Panc1 (cell line): ENCODE measurements at regions not wholly inside any gene's neighbourhood (a gene's known extent, or its start where the extent isn't known, plus 50 kb on each side); places are given as distances from the start of the nearest gene placed in this dataset.

Source experiments
- ATAC-seq: fragments of 200-7000 bp; cut with Tn5 transposase; 2 replicates; pipeline ENCODE4 v1.9.1; 2020; ENCODE audit warnings: mild to moderate bottlenecking, moderate library complexity
- BruUV-seq: library from RNA; stranded (reverse); fragments of 400-500 nt; replicated peaks from 2 replicates; lab custom pipeline; 2021; lab: Mats Ljungman, UMichigan
- CTCF ChIA-PET: fragments of 300-600 bp; sonication (Branson Sonifier 250); formaldehyde crosslinking; loops from one replicate; lab custom pipeline; 2022; ENCODE audit warnings: antibody characterized with exemption; lab: Charles Lee
- POLR2A ChIA-PET: fragments of 300-600 bp; sonication (Branson Sonifier 250); formaldehyde crosslinking; loops from one replicate; lab custom pipeline; 2022; ENCODE audit warnings: antibody characterized with exemption; lab: Charles Lee
- DNase-seq: peaks from one replicate; pipeline ENCODE4 v3.0.0-alpha.2; 2010; ENCODE audit warnings: low read depth, low spot score
- H3K27ac ChIP-seq: 2 replicates; pipeline ENCODE4 v1.5.1; 2011; ENCODE audit warnings: mild to moderate bottlenecking, low read length, inconsistent platforms
- H3K27me3 ChIP-seq: fragments of 200-500 bp; sonication (Bioruptor generic); 2 replicates; pipeline ENCODE4 v1.6.0; 2014; ENCODE audit warnings: low read length, inconsistent platforms; ENCODE audit not compliant: control insufficient read depth, insufficient read depth
- H3K36me3 ChIP-seq: fragments of 200-500 bp; sonication (Bioruptor generic); 2 replicates; pipeline ENCODE4 v1.5.1; 2014; ENCODE audit warnings: inconsistent platforms, mild to moderate bottlenecking, low read length, moderate library complexity; ENCODE audit not compliant: control insufficient read depth, insufficient read depth
- H3K4me1 ChIP-seq: 2 replicates; pipeline ENCODE4 v1.5.1; 2011; ENCODE audit warnings: inconsistent platforms, mild to moderate bottlenecking, low read length, moderate library complexity; ENCODE audit not compliant: control insufficient read depth, insufficient read depth
- H3K4me3 ChIP-seq, 2 experiments: 2 replicates each; pipeline ENCODE4 v1.5.1; 2011 to 2012; ENCODE audit warnings: low read depth in 2 of 2, low read length in 2 of 2, mild to moderate bottlenecking in 2 of 2, inconsistent platforms in 1 of 2, moderate library complexity in 1 of 2
- H3K9me3 ChIP-seq: fragments of 200-500 bp; sonication (Bioruptor generic); 2 replicates; pipeline ENCODE4 v1.5.1; 2014; ENCODE audit warnings: low read depth, mild to moderate bottlenecking, inconsistent platforms, low read length, moderate library complexity; ENCODE audit not compliant: control insufficient read depth, insufficient read depth
- CTCF ChIP-seq: fragments of 450-650 bp; IDR thresholded peaks from 2 replicates; pipeline ENCODE4 v1.5.1; 2017; ENCODE audit warnings: mild to moderate bottlenecking
- POLR2AphosphoS5 ChIP-seq: IDR thresholded peaks from 2 replicates; pipeline ENCODE4 v1.6.1; 2012; ENCODE audit warnings: mild to moderate bottlenecking, low read depth, low read length, moderate library complexity
- REST ChIP-seq, 2 experiments: IDR thresholded peaks; 2 replicates each; pipeline ENCODE4 v1.6.1; 2011 to 2012; ENCODE audit warnings: low read depth in 2 of 2, control low read depth in 1 of 2, low read length in 1 of 2, mild to moderate bottlenecking in 1 of 2, moderate library complexity in 1 of 2; ENCODE audit not compliant: insufficient read depth in 1 of 2
- SIN3A ChIP-seq: IDR thresholded peaks from 2 replicates; pipeline ENCODE4 v1.6.1; 2012; ENCODE audit warnings: low read depth, mild to moderate bottlenecking, low read length, moderate library complexity, borderline replicate concordance; ENCODE audit not compliant: insufficient read depth
- TCF7L2 ChIP-seq: IDR thresholded peaks from 2 replicates; pipeline ENCODE4 v1.6.1; 2011; ENCODE audit warnings: mild to moderate bottlenecking, low read depth, low read length, inconsistent platforms
- in situ Hi-C: cut with HindIII; loops from 2 replicates; pipeline ENCODE4 v1.10.0; 2016; ENCODE audit warnings: low sequenced_read_pairs, low pct_unique_long_range_greater_than_20kb
- intact Hi-C: fragments of 100-400 bp; cut with micrococcal nuclease; formaldehyde crosslinking; loops from one replicate; pipeline ENCODE4 v1.10.0; 2022; ENCODE audit not compliant: unreplicated experiment

GRCh38 chr7:13639396-13639795, 350.1 kb downstream of the ETV1 start:
- Histone ChIP-seq H3K27ac (no peak overlapping the region), H3K36me3 (no peaks in the 10 kb centered on the region), H3K27me3 (no peaks in the 10 kb centered on the region), H3K9me3 (no peaks in the 10 kb centered on the region; the same call in 1 of the 2 replicates), H3K4me3 (no peak overlapping the region), H3K4me1 (no peaks in the 10 kb centered on the region)
- ChIA-PET CTCF (no interaction called here), POLR2A (no interaction called here)
- no peak for TF ChIP-seq TCF7L2
- TF ChIP-seq POLR2AphosphoS5, result no peak
- no peak for TF ChIP-seq SIN3A
- no peak for TF ChIP-seq CTCF
- TF ChIP-seq REST (IDR thresholded peaks at IDR 0.05; ENCODE audit: insufficient read depth in 1 of 2, low read depth in 2 of 2, low read length in 1 of 2), result no peak
- BruUV-seq, result no TSS peak
- in situ Hi-C loops, result no loop called here
- intact Hi-C loops, result no loop called here
- ATAC-seq (no peak), DNase-seq (no peak)

GRCh38 chr7:13641714-13642113, 347.8 kb downstream of the ETV1 start:
- ATAC-seq, result peak; percentile 94
- no peaks in the 10 kb centered on the region for H3K9me3 ChIP-seq
- no TSS peak for BruUV-seq
- H3K4me1 ChIP-seq, result no peaks in the 10 kb centered on the region
- ChIA-PET POLR2A (no interaction called here), CTCF (no interaction called here)
- DNase-seq, result peak; percentile 87
- H3K27ac ChIP-seq, result no peak overlapping the region
- H3K27me3 ChIP-seq, result no peaks in the 10 kb centered on the region
- H3K36me3 ChIP-seq, result no peaks in the 10 kb centered on the region
- in situ Hi-C loops (no loop called here), intact Hi-C loops (no loop called here)
- TF ChIP-seq TCF7L2, result peak; percentile 92
- no peak for TF ChIP-seq CTCF
- H3K4me3 ChIP-seq, result no peak overlapping the region

- ChIA-PET CTCF (no interaction called here), POLR2A (no interaction called here)
- no peaks in the 10 kb centered on the region; the same call in 1 of the 2 replicates for H3K9me3 ChIP-seq
- H3K36me3 ChIP-seq, result no peaks in the 10 kb centered on the region
- intact Hi-C loops (no loop called here), in situ Hi-C loops (no loop called here)
- ATAC-seq (no peak), DNase-seq (no peak)
- no peaks in the 10 kb centered on the region for H3K27me3 ChIP-seq
- no peaks in the 10 kb centered on the region for H3K4me1 ChIP-seq
- BruUV-seq, result no TSS peak
- TF ChIP-seq POLR2AphosphoS5, result no peak
- TF ChIP-seq TCF7L2, result no peak
- TF ChIP-seq CTCF, result no peak
- no peak for TF ChIP-seq SIN3A
- TF ChIP-seq REST (IDR thresholded peaks at IDR 0.05; ENCODE audit: insufficient read depth in 1 of 2, low read depth in 2 of 2, low read length in 1 of 2), result no peak
- no peak overlapping the region for H3K4me3 ChIP-seq
- H3K27ac ChIP-seq, result no peak overlapping the region
These were observed 338.3 kb downstream of the ETV1 start for GRCh38 chr7:13651167-13651566.
